ENCODE measurements at regions not wholly inside any gene's neighbourhood (a gene's known extent, or its start where the extent isn't known, plus 50 kb on each side); places are given as distances from the start of the nearest gene placed in this dataset.

DNA sequence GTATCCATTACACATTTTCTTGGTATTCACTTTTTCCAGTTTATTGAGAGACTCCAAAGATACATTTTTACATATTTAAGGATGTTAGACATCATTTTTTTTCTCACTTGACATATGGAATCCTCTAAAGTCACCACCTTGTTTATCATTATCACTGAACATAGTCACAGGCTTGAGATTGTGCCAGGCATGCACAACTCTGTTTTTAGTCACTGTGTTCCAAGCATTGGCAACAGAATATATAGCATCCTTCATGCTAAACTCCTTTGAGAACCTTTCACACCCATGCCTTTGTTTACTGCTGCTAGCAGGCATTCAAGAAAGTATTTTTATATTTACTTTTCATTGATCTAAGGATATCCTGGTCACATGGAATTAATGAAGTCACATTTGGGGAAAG is 668.6 kb upstream of the ARRDC3 start:
- TF ChIP-seq, protein P1, sequence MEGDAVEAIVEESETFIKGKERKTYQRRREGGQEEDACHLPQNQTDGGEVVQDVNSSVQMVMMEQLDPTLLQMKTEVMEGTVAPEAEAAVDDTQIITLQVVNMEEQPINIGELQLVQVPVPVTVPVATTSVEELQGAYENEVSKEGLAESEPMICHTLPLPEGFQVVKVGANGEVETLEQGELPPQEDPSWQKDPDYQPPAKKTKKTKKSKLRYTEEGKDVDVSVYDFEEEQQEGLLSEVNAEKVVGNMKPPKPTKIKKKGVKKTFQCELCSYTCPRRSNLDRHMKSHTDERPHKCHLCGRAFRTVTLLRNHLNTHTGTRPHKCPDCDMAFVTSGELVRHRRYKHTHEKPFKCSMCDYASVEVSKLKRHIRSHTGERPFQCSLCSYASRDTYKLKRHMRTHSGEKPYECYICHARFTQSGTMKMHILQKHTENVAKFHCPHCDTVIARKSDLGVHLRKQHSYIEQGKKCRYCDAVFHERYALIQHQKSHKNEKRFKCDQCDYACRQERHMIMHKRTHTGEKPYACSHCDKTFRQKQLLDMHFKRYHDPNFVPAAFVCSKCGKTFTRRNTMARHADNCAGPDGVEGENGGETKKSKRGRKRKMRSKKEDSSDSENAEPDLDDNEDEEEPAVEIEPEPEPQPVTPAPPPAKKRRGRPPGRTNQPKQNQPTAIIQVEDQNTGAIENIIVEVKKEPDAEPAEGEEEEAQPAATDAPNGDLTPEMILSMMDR (IDR thresholded peaks at IDR 0.05; ENCODE audit: poor library complexity, severe bottlenecking), result no peak
- no peak for TF ChIP-seq RAD21 (conservative IDR thresholded peaks at IDR 0.05)
